HG03439 (cell line): ENCODE measurements at regions not wholly inside any gene's neighbourhood (a gene's known extent, or its start where the extent isn't known, plus 50 kb on each side); places are given as distances from the start of the nearest gene placed in this dataset.

Experiments
- ATAC-seq: cut with Tn5 transposase; IDR thresholded peaks from one replicate; pipeline ENCODE4 v1.9.1; 2021; ENCODE audit warnings: mild to moderate bottlenecking, moderate library complexity; ENCODE audit not compliant: unreplicated experiment

DNA sequence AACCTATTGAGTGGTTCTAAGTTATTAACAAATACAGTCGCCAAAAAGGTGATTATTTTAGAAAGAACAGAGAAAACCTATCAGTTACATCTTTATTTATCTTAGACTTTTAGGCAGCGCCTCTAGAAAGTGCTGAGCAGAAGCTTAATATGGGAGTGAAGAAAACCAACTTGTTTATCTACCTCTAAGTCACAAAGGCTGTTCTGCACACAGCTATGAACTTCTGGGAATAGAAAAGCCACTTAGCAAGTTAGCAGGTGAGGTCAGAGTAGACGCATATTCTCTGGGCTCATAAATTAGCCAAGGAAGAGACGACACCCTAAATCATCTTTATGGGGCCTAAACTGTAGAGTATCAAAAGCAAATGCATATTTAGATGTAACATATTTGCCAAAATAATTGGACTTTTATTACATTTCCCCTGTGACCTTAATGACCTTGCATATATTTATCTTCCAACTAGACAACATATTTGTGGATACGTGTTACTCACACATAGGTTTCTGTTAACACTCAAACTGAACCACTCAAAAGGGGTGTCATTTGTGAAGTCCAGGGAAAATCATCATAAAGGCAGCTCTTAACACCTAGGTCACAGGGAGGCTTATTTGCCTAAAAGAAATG lies 267.1 kb downstream of the ADGB start:
- ATAC-seq: no peak

GRCh38 chr6:146866731-146867414 lies 268.1 kb downstream of the ADGB start:
- ATAC-seq: no peak

DNA sequence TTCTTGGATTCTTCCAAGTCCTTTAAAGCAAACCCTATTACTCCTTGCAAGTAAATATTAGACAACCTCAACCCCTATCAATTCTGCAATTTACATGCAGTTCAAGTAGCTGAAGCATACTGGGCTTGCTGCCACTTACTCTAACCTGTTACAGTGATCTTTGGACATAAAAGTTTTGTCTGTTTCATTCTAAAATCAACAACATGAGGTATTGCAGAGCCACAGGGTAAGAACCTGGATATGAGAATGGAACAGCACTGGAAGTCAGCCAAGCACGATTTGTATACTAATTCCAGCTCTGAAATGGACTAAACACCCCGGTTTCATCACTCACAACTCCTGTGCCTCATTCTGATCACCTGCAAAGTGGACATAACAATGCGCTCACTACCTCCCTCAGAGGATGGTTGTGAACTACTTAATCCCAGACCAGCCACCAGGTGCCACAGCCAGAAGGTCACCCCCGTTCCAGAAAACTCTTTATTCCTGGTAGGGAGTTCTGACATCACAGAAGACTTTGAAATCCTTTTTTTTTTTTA lies 270.0 kb downstream of the ADGB start:
- no peak for ATAC-seq

- ATAC-seq: peak; percentile 67
These were observed 272.0 kb downstream of the ADGB start for GRCh38 chr6:146870760-146871159.

DNA sequence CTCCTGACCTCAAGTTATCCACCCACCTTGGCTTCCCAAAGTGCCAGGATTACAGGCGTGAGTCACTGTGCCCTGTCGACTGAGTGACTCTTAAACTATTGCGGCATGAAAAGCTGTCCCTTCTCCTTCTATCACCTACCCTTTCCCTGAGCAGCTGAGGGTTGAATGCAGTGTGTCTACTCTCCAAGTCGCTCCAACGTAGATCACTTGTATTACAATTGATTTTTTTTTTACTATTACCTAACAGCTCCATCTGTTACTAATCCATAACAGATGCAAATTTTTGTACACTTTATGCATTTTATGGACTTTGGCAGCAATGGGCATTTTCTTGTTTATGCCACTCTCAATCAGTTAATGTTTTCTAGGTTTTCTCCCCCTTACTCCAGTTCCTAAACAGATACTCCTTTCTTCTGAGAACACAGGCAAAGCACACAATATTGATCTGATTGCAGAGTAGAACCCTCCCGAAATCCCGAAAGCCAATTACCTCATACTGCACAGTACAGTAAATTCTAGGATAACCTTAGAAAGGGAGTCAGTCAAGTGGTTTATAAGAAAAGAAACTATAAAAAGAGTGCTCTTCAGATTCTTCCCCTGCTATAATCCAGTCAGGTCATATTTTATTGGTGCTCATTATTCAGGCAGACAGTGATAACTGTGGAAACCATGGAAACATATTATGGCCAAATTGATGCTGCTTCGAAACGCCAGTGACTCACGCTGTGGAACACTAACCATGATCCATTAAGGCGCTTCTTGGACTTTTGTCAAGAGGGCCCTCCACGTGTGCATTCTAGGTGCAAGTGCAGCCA lies 273.0 kb downstream of the ADGB start:
- ATAC-seq: no peak

GRCh38 chr6:146872426-146872785 lies 273.6 kb downstream of the ADGB start:
- no peak for ATAC-seq

DNA sequence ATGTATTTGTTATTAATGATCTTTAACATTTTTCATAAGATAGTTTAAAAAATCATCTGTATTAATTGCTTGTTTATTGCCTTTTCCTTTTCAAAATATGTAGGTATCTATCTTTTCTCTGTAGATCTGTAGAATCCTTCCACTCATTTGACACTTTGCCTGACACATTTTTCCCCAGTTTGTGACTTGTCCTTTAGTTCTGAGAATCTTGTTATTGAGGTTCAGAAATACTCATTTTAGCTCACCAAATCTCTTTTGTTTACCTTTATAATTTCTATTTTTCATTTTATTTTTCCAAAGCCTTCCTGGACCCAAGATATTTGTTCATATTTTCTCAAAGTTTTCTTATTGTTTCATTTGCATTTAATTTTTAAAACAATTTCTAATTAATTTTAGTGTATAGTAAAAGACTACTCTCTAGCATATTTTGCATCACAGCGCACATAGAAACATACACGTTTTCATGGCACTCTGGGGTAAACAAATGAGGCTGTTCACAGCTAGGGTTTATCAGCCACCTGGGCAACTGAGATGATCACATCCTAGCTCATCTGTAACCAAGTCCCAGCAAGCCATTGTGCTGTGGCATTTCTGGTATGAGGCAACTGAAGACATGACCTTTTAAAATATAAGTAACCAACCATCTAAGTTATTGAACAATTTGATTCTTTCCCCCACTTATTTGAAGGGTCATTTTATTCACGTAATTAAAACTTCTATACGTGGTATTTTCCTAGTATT lies 275.7 kb downstream of the ADGB start:
- ATAC-seq: no peak

GRCh38 chr6:146875927-146876270 lies 277.1 kb downstream of the ADGB start:
- ATAC-seq: no peak

DNA sequence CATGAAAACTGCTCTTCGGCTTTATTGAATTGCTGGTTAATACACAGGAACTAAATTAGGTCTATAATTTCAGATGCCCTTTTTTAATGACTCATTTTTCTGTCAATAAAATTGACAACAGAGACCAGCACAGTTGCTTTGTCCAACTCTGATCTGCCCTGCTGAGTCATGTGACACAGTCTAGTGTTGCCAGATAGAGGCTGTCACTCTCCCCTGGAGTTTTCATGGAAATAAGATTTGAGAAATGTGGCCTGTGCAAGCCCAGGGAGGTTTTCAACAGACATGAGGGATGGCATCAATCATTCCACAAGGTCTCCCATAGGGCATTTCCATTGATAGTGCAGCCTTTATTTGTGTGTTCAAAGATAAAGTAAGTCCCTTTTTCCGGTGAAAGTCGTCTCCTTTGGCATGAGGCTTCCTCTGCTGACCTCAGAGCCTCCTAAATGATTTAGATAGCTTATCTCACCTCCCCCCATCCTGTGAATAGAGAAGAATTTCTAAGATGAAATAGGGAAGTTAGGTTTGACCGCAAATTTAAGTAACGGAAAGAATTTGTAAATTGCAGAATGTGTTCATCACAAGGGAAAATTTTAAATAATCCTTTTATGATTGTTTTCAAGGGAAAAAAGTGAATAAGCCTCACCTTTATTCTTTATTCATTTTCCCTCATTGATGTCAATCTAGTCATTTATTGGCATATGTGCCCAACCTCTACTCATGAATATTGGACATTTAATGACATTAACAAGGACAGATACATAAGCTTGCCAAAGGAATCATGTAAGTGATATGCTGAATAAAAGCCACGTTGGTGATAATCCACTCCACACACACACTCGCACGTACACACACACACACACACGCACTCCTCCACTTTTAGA lies 277.7 kb downstream of the ADGB start:
- ATAC-seq: no peak

GRCh38 chr6:146878168-146878951 lies 279.6 kb downstream of the ADGB start:
- ATAC-seq: no peak

DNA sequence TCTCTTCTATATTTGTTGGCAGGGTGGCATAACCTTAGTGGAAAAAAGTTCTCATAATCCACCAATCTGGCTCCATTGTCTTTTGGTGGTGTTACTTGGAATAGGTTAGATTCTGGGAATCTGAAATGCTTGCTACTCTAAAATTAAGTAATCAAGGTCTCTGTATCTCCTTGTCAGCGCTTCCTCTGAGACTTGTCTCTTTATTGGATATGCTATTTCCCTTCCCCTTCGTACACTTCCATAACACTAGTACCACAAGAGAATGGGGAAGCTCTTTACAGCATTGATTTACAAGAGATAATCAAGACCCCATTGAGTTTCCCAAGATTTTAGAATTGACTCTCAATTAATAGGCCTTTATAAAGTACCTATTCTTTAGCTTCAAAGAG lies 280.2 kb downstream of the ADGB start:
- no peak for ATAC-seq

DNA sequence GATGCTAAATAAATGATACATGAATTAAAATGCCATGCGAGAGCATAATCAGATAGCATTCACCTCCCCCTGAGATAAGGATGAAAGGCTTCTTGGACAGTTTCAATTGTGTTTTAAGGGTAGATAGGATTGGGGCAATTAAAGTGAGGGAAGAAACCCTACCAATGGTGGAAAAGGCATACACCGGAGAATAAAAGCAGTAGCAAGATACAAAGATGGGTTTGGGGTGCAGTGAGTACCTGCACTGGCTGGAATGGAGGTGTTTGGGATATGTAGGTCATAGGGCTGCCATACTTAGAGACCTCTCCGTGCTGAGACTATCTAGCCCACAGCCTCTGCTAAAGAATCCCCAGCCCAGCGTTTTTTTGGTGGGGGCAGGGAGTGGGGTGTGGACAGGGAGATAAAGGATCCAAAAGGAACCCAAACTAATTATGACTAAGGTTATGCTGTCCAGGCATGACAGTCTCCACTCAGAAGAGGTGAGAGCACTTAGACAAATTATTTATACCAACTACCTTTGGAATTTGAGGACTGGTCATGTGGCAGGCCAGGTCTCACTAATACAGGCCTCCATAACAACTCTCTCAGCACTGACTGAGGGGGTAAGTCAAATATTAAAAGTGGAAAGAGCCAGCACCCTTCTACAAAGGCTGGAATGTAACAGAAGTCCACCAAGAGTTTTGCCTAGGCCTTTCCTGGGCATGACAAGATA lies 280.8 kb downstream of the ADGB start:
- no peak for ATAC-seq

DNA sequence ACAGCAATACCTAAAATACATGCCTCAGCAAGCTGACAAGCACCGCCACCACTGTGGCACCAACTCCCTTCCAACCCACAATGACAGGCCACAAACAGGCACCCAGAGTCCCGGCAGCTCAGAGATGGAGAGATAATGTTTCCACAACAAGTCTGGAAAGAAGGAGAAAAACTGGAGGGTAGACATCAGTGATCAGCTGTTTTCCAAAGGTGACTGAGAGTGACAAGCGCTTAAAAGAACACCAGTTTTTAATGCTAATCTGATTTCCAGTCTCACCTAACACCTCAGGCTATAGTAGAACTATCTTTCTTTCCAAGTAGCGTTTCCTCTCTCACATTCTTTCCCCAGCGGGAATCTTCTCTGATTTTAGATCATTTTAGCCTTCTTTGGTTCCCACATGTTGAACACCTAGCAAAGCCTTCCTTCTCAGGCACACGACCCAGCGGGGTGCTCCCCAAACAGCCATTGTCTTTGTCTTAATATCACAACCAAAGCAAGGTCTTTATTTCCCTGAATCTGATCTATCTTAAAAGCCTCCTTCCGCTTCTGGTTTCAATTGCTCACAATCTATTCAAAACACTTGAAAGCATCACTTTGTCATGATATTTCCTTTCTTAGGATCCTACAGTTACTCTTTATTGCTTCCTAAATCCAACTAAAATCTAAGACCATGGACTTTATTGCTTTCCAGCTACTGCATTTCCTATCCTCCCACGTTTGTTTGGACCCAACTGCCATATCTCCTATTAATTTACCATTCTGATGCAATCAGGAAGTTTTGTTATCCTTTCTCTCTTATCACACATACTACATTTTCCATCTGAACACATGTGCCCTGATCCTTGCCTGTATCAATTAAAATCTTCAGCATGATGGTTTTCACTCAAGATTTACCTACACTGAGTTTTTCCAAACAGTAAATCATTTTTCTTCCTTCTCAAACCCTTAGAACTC lies 282.7 kb downstream of the ADGB start:
- ATAC-seq: no peak

DNA sequence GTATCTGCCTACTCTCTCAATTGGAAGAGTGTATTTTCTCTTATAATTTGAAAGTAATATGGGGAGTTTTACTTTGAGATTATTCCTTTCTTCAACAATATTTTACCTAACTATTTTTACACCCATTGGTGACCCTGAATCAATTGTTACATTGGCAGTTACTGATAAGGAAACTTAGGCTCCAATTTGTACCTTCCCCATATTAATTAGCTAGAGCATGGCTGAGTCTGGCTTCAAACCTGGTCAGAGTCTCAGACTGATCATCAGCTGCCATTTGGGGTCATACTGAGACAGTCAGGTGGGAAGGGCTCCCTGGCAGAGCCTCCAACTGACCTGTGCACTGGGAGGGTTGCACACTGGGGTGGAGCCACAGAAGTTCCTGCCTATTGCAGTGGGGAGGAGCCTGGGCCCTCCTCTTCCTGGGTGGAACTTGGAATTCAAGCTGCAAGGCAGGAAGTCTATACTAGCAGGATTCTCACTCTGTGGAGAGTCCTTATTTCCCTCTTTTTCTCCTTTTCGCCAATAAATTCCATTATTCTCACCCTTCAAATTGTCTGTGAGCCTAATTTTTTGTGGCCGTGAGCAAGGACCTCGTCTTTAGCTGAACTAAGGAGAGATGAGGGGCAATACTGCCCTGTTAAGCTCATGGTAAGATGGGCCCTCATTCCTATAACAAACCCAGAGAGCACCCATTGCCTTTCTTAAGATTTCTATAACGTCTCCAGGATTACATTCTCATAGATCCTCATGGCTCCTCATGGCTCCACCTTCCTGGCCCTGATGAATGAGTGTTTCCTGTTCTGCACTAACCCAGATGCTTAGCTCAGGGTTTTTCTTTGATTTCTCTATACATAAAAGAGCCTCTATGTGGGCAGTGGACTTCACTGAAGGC lies 285.1 kb downstream of the ADGB start:
- no peak for ATAC-seq

DNA sequence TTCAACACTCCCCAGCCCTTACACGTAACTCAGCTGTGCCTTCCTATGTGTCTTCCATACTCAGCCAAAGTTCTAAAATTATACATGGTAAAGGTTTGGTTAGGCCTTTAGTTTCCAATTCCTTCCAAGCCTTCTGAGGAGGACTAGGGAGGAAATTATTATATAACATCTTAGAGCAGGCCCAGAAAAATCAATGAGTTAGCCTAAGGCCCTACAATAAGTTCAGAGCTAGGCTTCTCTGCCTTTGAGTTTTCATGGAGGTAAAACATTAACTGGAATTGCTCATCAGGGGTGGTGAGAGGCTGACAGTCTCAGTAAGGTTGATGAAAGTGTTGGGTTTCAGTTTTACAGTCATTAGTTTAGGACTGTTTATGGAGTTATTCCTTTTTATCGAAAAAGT lies 286.0 kb downstream of the ADGB start:
- ATAC-seq: peak; percentile 59

GRCh38 chr6:146885708-146886457 lies 287.1 kb downstream of the ADGB start:
- ATAC-seq: no peak
